MG63 (cell line): ENCODE measurements at regions not wholly inside any gene's neighbourhood (a gene's known extent, or its start where the extent isn't known, plus 50 kb on each side); places are given as distances from the start of the nearest gene placed in this dataset.
A peak's percentile ranks its signal among the peaks of the same experiment; 100 is the strongest.

Experiments used
- DNase-seq: peaks from one replicate; pipeline ENCODE4 v3.0.0-alpha.2; 2020
- H3K27me3 ChIP-seq: fragments of 250-450 bp; sonication (Bioruptor Pico); 2 replicates; pipeline ENCODE4 v1.5.1; 2020; ENCODE audit warnings: mild to moderate bottlenecking, moderate library complexity
- H3K36me3 ChIP-seq: fragments of 250-450 bp; sonication (Bioruptor Pico); 2 replicates; pipeline ENCODE4 v1.5.1; 2020; ENCODE audit warnings: mild to moderate bottlenecking, moderate library complexity
- H3K4me3 ChIP-seq: fragments of 250-450 bp; sonication (Bioruptor Pico); 2 replicates; pipeline ENCODE4 v1.5.1; 2020; ENCODE audit warnings: mild to moderate bottlenecking, moderate library complexity
- H3K9me3 ChIP-seq: fragments of 250-450 bp; sonication (Bioruptor Pico); 2 replicates; pipeline ENCODE4 v1.5.1; 2020; ENCODE audit warnings: mild to moderate bottlenecking, moderate library complexity

DNA sequence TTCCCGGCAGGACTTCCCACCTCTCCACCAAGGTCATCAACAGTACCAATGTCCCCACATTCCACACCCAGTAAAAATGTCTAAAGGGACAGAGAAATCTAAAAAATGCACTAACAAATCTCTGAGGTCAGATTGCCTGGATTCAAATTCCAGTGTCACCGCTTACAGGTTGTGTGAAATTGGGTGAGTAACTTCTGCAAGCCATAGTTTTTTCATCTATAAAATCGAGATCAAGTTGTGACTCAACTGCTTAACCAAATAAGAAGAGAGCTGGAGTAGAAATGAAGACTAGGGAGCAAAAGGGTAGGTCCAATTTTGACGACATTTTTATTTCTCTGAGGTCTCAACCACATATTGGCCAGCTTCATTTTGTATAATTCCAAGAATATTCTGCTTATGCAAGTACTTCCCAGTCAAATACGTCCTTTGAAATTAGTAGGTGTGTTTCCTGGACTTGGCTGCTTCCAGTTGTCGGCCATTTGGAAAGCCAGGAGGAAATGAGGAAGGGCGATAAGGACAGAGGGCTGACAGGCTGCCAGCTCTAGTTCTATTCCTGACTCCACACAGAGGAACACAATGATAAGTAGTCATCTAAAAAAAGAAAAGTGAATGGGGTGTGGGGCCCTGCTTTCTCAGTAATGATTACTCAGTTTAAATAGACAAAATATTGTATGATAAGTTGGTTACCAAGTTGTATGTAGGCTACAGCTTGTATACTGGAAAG lies 57.7 kb upstream of the ZC3H11B start:
- Histone ChIP-seq H3K9me3 (no peaks in the 10 kb centered on the region), H3K4me3 (no peak overlapping the region), H3K36me3 (no peaks in the 10 kb centered on the region), H3K27me3 (no peaks in the 10 kb centered on the region)
- no peak for DNase-seq

DNA sequence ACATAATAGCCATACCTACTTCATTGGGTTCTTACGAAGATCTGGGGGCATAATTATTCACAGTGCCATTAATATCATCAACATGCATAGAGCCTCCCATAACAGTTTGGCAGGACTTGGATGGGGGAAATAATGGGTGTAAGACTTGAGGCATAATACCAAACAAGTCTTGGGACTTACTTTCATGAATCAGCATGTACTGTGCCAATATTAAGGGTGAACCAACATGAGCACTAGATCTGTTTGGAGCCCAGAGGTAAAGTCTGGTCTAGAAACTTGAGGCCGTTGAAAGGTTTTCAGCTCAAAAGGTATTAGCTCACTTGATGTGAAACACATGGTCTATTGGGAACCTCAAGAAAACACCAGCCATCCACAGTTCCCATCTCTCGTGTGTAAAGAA lies 56.7 kb upstream of the ZC3H11B start:
- Histone ChIP-seq H3K9me3 (no peaks in the 10 kb centered on the region), H3K27me3 (no peaks in the 10 kb centered on the region), H3K4me3 (no peak overlapping the region), H3K36me3 (no peaks in the 10 kb centered on the region)
- no peak for DNase-seq

- Histone ChIP-seq H3K4me3 (no peak overlapping the region), H3K9me3 (no peaks in the 10 kb centered on the region), H3K36me3 (no peaks in the 10 kb centered on the region), H3K27me3 (no peaks in the 10 kb centered on the region)
- DNase-seq = no peak
These were observed 56.1 kb upstream of the ZC3H11B start for GRCh38 chr1:219669042-219669441.

GRCh38 chr1:219668446-219668845 lies 55.5 kb upstream of the ZC3H11B start:
- Histone ChIP-seq H3K9me3 (no peaks in the 10 kb centered on the region), H3K36me3 (no peaks in the 10 kb centered on the region), H3K27me3 (no peaks in the 10 kb centered on the region), H3K4me3 (no peak overlapping the region)
- DNase-seq = no peak

GRCh38 chr1:219666242-219666641 lies 53.3 kb upstream of the ZC3H11B start:
- Histone ChIP-seq H3K9me3 (no peaks in the 10 kb centered on the region; the same call in 1 of the 2 replicates), H3K27me3 (no peaks in the 10 kb centered on the region), H3K4me3 (no peak overlapping the region), H3K36me3 (no peaks in the 10 kb centered on the region)
- peak; percentile 68 for DNase-seq

GRCh38 chr1:219665089-219665488 lies 52.2 kb upstream of the ZC3H11B start:
- Histone ChIP-seq H3K4me3 (no peak overlapping the region), H3K36me3 (no peaks in the 10 kb centered on the region), H3K27me3 (no peaks in the 10 kb centered on the region), H3K9me3 (no peaks in the 10 kb centered on the region; the same call in 1 of the 2 replicates)
- no peak for DNase-seq

GRCh38 chr1:219664310-219665029 lies 51.6 kb upstream of the ZC3H11B start:
- no peak for DNase-seq
- Histone ChIP-seq H3K4me3 (no peak overlapping the region), H3K27me3 (no peaks in the 10 kb centered on the region), H3K36me3 (no peaks in the 10 kb centered on the region), H3K9me3 (no peaks in the 10 kb centered on the region; the same call in 1 of the 2 replicates)
